Esophagus muscularis mucosa (tissue), 4 donors: ENCODE measurements at regions not wholly inside any gene's neighbourhood (a gene's known extent, or its start where the extent isn't known, plus 50 kb on each side); places are given as distances from the start of the nearest gene placed in this dataset.

Experiments used
- DNase-seq: peaks from one replicate; pipeline ENCODE4 v3.0.0-alpha.2; 2017; ENCODE audit errors: extremely low spot score
- H3K27ac ChIP-seq, 4 donors: fragments of 200-600 bp; sonication (generic); replicated peaks in 1 of 4; 1 replicate in 3 of 4; 2 replicates in 1 of 4; pipeline ENCODE4 v1.5.1; 2016 to 2019; ENCODE audit warnings: mild to moderate bottlenecking in 1 of 4
- H3K27me3 ChIP-seq, 4 donors: fragments of 200-600 bp; sonication (generic); one replicate each; pipeline versions ENCODE4 v1.5.1 to v1.6.0; 2016 to 2019
- H3K36me3 ChIP-seq, 4 donors: fragments of 200-600 bp; sonication (generic); one replicate each; pipeline ENCODE4 v1.5.1; 2016 to 2019
- H3K4me1 ChIP-seq, 4 donors: fragments of 200-600 bp; sonication (generic); one replicate each; pipeline ENCODE4 v1.5.1; 2016 to 2019
- H3K4me3 ChIP-seq, 4 donors: fragments of 200-600 bp; sonication (generic); 1 replicate in 2 of 4; 2 replicates in 2 of 4; pipeline ENCODE4 v1.5.1; 2016 to 2019; ENCODE audit warnings: mild to moderate bottlenecking in 4 of 4, moderate library complexity in 1 of 4
- H3K9me3 ChIP-seq, 4 donors: fragments of 200-600 bp; sonication (generic); 1 replicate in 3 of 4; 2 replicates in 1 of 4; pipeline ENCODE4 v1.5.1; 2016 to 2019
- EP300 ChIP-seq: sonication (generic); formaldehyde crosslinking; IDR thresholded peaks from one replicate; pipeline ENCODE4 v1.6.1; 2017; ENCODE audit warnings: antibody characterized with exemption
- POLR2A ChIP-seq: fragments of 450-650 bp; IDR thresholded peaks from one replicate; pipeline ENCODE4 v1.6.1; 2017; ENCODE audit warnings: antibody characterized with exemption, moderate library complexity, mild to moderate bottlenecking, low read depth
- POLR2AphosphoS5 ChIP-seq, 2 donors: sonication (generic); formaldehyde crosslinking; IDR thresholded peaks; one replicate each; pipeline ENCODE4 v1.6.1; 2017; ENCODE audit warnings: antibody characterized with exemption in 2 of 2
- WGBS: methylation state at CpG from one replicate; pipeline ENCODE4 v1.1.5; 2018; 5-methylcytosine and 5-hydroxymethylcytosine counted together
- intact Hi-C: fragments of 100-400 bp; cut with DNase I; formaldehyde crosslinking; loops from one replicate; pipeline ENCODE4 v1.15.1; 2023
- TF ChIP-seq, protein P1 (sequence below), 3 experiments: fragments of 200-600 bp in 2 of 3; fragments of 450-650 bp in 1 of 3; sonication (generic) in 2 of 3; IDR thresholded peaks; one replicate each; pipeline ENCODE4 v1.5.1; 2017 to 2019; ENCODE audit warnings: antibody characterized with exemption in 3 of 3, mild to moderate bottlenecking in 2 of 3, moderate library complexity in 1 of 3

DNA sequence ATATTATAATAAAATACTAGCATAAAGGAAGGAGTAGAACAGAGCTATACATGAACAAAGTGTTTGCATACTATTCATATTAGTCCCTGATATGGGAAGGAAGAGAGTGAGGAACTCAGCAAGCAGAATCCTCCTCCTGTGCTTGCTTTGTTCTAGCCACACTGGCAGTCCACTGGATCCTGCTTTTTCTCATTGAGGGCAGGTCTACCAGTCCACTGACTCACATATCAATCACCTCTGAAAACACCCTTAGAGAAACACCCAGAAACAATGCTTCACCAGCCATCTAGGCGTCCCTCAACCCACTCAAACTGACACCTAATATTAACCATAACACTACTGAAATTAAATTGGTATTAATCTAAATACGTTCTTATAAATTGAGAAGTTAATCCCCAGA is 1861.7 kb upstream of the SEL1L start:
- WGBS, result 81% methylated on average over 2 of the region's 2 CpGs
- no peaks in the 10 kb centered on the region for H3K27me3 ChIP-seq
- no peaks in the 10 kb centered on the region for H3K4me1 ChIP-seq
- TF ChIP-seq POLR2AphosphoS5 (IDR thresholded peaks at IDR 0.05) (no peak), POLR2A (no peak), EP300 (no peak)
- TF ChIP-seq, protein P1, sequence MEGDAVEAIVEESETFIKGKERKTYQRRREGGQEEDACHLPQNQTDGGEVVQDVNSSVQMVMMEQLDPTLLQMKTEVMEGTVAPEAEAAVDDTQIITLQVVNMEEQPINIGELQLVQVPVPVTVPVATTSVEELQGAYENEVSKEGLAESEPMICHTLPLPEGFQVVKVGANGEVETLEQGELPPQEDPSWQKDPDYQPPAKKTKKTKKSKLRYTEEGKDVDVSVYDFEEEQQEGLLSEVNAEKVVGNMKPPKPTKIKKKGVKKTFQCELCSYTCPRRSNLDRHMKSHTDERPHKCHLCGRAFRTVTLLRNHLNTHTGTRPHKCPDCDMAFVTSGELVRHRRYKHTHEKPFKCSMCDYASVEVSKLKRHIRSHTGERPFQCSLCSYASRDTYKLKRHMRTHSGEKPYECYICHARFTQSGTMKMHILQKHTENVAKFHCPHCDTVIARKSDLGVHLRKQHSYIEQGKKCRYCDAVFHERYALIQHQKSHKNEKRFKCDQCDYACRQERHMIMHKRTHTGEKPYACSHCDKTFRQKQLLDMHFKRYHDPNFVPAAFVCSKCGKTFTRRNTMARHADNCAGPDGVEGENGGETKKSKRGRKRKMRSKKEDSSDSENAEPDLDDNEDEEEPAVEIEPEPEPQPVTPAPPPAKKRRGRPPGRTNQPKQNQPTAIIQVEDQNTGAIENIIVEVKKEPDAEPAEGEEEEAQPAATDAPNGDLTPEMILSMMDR (IDR thresholded peaks at IDR 0.05), result no peak
- DNase-seq, result no peak
- intact Hi-C loops, result no loop called here
- no peaks in the 10 kb centered on the region for H3K9me3 ChIP-seq
- H3K4me3 ChIP-seq, result no peak overlapping the region
- no peak overlapping the region for H3K27ac ChIP-seq
- H3K36me3 ChIP-seq, result no peaks in the 10 kb centered on the region

DNA sequence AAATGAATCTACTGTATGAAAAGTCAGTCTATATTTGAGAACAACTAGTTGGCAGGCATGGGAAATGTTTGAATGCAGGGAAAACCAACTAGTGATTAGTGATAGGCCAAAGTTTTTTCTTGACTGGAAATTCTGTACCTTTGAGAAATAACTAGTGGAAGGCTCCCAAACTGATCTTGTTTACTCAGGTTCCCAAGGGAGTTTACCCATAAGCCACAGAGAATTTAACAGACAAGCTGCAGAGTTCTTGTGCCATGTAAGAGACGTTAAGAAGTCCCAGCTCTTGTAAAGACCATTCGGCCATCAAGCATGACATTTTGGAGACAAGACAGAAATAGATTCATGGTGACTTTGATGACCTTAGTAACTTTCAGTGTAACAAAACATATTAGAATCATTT is 1882.8 kb upstream of the SEL1L start:
- no peak overlapping the region for H3K4me3 ChIP-seq
- TF ChIP-seq POLR2A (no peak), POLR2AphosphoS5 (IDR thresholded peaks at IDR 0.05) (no peak)
- 69% methylated on average over 2 of the region's 2 CpGs for WGBS
- no peak for DNase-seq
- H3K27me3 ChIP-seq, result no peaks in the 10 kb centered on the region
- H3K36me3 ChIP-seq, result no peaks in the 10 kb centered on the region
- H3K27ac ChIP-seq, result no peak overlapping the region
- no peaks in the 10 kb centered on the region for H3K9me3 ChIP-seq
- H3K4me1 ChIP-seq, result no peaks in the 10 kb centered on the region
- intact Hi-C loops, result no loop called here

DNA sequence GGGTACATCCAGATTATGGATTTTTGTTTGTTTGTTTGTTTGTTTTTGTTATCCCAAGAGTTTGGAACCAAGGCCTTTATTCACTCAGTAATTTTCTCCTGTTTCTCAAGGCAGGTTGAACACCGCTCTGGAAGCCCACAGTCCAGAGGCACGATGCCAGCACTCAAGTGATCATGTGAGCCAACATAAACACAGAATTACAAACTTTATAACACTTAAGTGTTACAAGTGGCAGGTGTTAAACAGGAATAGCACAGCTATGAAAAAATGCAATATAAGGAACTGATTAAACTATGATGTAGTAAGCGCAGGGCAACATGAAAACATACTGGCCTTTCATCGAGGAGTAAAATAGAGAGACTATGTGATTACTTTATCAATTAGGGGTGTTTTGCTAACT is 1885.8 kb upstream of the SEL1L start:
- H3K27me3 ChIP-seq, result no peaks in the 10 kb centered on the region
- H3K4me1 ChIP-seq, result no peaks in the 10 kb centered on the region
- no peak for DNase-seq
- H3K4me3 ChIP-seq, result no peak overlapping the region
- intact Hi-C loops, result no loop called here
- 68% methylated on average over 4 of the region's 4 CpGs for WGBS
- H3K9me3 ChIP-seq, result no peaks in the 10 kb centered on the region
- no peak for TF ChIP-seq EP300
- no peak for TF ChIP-seq POLR2AphosphoS5 (IDR thresholded peaks at IDR 0.05)
- TF ChIP-seq, protein P1 (IDR thresholded peaks at IDR 0.05), result no peak
- no peak for TF ChIP-seq POLR2A
- H3K36me3 ChIP-seq, result no peaks in the 10 kb centered on the region
- no peak overlapping the region for H3K27ac ChIP-seq

DNA sequence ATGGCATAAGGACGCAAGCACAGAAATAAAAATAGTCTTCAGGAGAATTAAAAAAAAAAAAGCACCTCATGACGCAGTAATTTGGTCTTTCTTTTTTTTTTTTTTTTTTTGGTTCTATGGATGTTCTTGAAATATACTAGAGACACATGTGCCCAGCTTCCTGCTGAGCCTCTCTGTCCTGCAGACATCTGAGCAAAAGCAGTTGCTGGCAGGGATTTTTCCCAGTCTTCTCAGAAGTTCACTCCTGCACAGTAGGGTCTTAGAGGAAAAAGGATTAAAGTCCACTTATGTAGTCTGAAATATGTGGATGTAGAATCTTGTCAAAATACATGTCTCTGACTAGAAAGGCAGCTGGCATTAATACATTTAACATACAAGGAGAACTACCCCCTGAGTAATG is 1888.1 kb upstream of the SEL1L start:
- Histone ChIP-seq H3K27ac (no peak overlapping the region), H3K4me1 (no peaks in the 10 kb centered on the region), H3K9me3 (no peaks in the 10 kb centered on the region), H3K4me3 (no peak overlapping the region), H3K36me3 (no peaks in the 10 kb centered on the region), H3K27me3 (no peaks in the 10 kb centered on the region)
- TF ChIP-seq EP300 (no peak), POLR2A (no peak), POLR2AphosphoS5 (IDR thresholded peaks at IDR 0.05) (no peak)
- TF ChIP-seq, protein P1 (IDR thresholded peaks at IDR 0.05), result no peak
- DNase-seq, result no peak
- WGBS, result 68% methylated on average over 2 of the region's 2 CpGs
- intact Hi-C loops, result no loop called here

DNA sequence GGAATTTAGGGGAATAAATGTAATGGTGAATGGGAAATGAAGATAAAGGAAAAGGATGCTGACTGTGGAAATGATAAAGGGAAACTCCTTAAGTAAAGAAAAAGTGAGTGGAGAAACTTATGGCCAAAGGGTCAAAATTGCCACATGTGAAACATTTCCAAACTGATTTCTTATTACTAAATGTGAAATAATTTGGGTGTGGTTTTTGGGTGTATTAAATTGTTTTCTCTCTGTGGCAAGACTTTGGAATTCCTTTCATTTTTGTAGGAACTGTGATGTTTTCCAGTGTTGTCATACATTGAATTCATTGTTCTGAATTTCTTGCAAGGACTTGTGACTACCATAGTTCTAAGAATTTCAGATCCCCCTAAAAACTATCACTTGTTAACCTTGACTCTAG is 1891.5 kb upstream of the SEL1L start:
- TF ChIP-seq, protein P1 (IDR thresholded peaks at IDR 0.05), result no peak
- no peaks in the 10 kb centered on the region for H3K4me1 ChIP-seq
- intact Hi-C loops, result no loop called here
- no peaks in the 10 kb centered on the region for H3K36me3 ChIP-seq
- no peaks in the 10 kb centered on the region for H3K9me3 ChIP-seq
- DNase-seq, result no peak
- no peak overlapping the region for H3K27ac ChIP-seq
- no peaks in the 10 kb centered on the region for H3K27me3 ChIP-seq
- no peak overlapping the region for H3K4me3 ChIP-seq
